GM18511 (cell line): ENCODE measurements at regions not wholly inside any gene's neighbourhood (a gene's known extent, or its start where the extent isn't known, plus 50 kb on each side); places are given as distances from the start of the nearest gene placed in this dataset.

Experiments
- ATAC-seq: cut with Tn5 transposase; IDR thresholded peaks from one replicate; pipeline ENCODE4 v1.9.1; 2021; ENCODE audit warnings: mild to moderate bottlenecking, moderate library complexity; ENCODE audit not compliant: unreplicated experiment

DNA sequence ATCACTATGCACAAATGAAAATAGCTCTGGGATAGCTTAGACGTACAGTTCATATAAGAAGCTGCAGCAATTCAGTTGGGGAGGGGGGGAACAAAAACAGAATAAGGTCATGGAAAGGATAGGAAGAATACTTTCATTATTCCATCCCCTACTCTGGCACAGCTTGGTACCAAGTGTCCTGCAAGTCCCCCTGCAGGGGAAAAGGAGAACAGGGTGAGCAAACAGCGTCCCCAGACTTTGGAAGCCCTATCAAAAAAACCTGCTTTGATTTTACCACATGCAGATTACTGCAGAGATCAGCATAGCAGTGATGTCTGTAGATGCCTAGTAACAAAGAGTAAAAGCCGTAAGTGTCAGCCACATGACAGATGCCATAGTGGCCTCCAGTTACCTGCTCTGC, 209.4 kb upstream of the NEIL3 start:
- no peak for ATAC-seq

DNA sequence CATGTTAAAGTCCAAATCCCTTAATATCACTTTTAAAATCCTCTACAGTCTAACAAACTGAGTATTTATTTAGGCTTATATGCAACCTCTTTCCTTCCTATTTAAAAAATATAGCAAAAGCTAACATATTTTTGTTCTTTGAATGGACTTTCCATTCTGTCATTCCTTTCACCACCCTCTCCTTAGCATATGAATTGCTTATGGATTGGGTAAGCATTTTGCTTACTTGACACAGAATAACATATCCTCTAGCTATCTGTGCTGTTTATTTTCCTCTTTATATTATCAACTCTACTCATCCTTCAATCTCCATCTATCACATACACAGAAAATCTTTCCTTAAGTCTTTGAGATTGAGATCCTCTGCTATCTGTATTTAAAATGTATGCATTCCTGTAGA, 206.1 kb upstream of the NEIL3 start:
- ATAC-seq = no peak

DNA sequence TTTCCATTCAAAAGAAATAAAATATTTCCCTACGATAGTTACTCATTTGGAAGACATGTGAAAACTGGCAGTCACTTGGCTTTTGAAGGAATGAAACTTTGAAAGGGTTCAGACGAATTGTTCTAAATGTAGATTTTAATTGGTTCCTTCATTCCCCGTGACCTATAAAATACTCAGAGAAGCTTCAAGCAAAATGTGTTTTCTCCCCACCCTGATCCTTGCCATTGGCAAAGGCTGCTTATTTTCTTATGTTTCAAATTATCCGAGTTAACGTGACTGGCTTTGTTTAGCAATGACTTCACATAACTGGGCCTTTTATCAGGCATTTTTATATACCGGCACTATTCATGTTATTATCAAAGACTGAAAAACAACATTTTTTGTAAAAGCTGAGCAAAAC, 204.1 kb upstream of the NEIL3 start:
- ATAC-seq = no peak

DNA sequence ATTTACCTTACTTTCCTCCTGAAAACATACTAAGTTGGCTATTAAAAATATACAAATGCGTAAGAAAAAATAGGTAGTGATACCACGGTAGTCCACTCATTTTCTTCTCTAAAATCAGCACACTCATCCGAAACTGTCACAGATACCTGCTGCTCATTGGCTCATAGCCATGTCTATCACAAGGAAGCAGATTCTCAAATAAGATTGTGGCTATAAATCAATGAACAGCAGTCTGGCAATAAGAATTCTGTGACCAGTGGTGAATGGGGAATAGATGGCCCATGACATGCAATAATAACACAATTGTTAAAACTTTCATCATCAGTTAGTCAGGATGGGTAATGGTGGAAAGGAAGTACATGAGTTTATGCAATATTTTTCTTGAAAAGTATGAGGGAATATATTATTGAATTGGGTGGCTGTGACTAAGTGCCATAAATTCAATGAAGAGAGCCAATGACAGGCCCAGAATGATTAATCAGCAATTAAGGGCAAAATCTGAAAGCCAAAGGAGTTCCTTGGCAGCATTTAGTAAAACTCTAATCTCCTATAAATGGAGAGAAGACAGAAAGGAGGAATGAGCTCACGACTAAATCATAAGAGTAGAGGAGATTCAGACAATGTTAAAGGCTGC, 202.3 kb upstream of the NEIL3 start:
- no peak for ATAC-seq

DNA sequence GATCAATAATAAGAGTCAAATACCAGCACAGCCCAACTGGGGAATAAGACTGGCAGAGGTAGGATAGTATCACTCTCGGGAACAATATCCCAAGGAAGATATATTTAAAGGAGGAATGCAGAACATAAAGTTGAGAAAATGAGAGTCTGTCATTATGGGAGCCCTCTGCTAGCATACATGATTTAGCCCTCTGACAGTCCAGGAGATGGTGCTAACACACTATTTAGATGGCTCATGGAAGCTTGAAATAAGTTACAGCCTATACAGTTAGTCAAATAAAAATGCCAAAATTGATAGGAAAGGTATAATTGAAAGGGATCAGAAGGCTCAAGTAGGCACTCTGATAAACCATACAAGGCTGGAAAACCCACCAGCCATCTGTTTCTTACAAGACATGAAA, 201.0 kb upstream of the NEIL3 start:
- no peak for ATAC-seq

DNA sequence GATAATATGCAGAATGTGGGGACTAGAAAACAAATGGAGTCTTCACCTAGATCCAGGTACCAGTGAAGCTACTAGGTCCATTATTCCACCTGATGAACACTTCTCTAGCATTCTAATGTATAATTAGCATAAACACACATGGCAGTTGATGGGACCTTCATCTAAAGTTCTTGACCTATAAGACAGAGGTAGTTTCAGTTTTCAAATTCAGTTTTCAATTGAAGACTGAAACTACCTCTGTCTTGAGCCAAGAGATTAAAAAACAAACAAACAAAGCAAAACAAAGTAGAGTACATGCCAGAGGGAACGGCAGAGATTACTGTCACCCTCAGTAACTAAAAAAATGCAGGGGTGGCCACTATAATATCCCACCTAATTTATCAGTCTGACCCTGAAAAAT, 199.9 kb upstream of the NEIL3 start:
- peak; percentile 68 for ATAC-seq

DNA sequence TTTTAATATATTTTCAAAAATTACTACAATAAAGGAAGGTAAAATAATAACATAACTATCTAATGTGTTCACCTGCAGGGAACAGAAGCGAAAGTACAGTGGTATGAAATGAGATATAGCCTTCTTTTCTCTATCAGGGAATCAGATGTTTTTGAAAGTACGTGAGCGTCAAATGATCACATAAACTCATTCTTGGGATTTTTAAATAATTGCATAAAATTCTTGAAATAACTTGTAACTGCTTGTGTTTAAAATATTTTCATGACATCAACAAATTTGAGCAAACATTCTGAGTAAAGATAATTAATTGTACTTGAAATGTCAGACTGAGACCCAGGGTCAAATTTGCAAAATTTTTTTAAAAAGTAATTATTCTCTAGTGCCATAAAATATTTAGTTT, 193.5 kb upstream of the NEIL3 start:
- no peak for ATAC-seq

DNA sequence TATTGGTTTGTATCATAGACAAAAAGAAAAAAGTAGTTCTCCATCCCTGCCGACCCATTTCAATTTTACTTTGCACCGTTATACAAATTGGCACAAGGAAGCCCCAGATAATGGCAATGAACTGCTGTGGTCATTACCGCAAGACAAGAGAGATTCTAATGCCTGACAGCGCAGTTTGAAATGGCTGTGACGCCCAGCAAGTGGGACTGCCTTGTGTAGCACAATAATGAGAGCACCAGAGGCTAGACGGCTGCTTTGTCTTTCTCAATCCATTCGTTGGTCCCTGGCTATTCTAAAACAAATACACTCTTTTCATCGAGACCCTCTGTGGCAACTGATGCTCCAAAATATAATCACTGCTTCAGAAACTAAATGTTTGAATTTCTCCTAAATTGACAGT, 192.4 kb upstream of the NEIL3 start:
- no peak for ATAC-seq

DNA sequence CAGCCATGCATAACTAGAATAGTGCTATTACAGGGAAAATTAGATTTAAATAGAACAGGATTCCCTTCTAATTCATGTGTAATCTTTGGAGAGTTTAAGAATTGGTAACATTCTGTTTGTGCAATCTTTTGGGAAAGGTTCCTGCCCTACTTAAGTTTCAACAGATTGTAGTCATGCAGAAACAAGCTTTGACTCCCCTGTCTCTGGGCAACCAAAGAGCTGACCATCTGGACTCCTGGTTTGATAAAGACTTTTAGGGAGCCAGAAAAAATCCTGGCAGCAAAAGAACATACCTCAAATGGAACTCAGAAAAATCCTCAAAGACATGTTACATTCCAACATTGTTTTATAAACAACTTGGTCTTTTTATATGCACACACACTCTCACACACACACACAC, 191.1 kb upstream of the NEIL3 start:
- ATAC-seq = no peak

DNA sequence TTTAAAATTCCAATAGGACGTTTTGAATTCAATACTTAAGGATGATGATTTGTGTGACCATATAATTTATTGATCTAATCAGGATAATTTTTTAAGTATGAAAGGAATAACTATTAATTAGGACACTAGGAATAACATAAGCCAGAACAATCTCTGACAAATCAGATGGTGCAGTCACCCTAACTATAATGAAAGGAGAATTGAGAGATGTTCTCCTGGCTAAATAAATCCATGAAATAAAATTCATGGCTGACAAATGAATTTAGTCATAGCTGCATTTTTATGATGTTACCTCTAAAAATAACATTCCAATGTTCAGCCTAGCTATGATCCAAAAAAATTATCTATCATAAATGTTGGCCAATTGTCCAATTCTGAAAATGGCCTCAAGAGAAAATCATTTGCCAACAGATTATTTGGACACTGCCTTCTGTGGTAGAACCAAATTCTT, 190.6 kb upstream of the NEIL3 start:
- no peak for ATAC-seq

DNA sequence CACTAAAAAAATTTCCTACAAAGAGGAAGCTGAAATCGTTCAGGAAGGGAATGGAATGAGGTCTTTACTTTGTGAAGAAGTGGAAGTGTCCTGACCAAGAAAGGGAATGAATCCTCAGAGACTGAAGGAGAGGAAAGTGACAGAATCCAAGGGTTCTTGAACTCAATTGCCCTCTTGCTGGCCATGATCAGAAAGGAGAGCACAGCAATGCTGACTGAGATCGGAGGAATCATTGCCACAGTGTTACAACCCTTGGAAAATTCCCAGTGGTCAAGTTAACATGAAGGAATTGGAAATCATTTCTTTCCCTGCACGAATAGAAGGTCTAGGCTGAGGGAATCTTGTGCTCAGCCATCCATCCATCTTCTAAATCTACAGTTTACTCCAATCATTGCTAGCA, 190.0 kb upstream of the NEIL3 start:
- ATAC-seq = no peak

DNA sequence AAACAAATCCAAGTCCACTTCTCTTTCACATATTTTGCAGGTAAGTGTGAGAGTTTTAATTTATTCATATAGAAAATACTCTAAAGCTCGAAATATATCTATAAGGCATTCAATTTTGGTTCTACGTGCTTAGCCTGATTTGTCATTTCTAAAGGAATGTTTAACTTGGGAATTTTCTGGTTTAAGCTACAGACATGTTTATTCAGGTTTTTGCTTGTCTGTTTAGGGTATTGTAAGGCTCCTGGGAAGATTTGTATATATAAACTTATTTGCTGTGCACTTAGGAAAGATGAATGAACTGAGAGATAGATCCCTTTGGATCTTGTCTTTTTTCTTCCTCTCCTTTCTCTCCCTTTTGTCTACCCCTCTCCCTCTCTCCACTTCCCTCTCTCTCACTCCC, 185.9 kb upstream of the NEIL3 start:
- no peak for ATAC-seq

DNA sequence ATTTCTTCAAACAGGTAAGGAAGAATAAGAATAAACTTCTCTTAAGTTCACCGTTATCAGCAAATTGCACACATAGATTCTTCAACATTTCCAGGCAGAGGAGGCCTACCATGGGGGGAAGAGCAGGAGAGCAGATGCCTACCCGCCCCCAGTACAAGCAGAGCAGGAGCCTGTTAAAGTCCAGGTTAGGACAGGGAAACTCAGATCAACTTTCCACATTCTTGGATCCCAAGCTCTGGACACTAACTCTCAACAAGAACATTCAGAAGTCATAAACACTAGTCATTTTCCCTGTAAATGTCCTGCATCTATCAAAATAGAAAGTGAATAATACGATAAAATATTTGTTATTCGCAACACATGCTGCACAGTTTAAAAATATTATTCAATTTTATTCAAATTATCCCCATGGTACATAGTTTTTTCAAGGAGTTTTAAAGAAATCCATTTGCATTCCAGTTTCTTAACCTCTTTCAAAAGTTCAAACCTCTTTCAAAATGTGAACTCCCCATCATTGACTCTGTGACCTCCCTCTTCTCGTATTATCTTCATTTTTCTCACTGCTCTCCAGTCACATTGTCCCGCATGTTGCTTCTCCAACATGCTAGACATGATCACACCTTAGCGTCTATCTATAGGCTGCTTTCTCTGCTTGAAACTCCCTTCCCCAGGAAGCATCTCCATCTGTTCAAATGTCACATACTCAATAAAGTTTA, 185.2 kb upstream of the NEIL3 start:
- ATAC-seq = no peak

DNA sequence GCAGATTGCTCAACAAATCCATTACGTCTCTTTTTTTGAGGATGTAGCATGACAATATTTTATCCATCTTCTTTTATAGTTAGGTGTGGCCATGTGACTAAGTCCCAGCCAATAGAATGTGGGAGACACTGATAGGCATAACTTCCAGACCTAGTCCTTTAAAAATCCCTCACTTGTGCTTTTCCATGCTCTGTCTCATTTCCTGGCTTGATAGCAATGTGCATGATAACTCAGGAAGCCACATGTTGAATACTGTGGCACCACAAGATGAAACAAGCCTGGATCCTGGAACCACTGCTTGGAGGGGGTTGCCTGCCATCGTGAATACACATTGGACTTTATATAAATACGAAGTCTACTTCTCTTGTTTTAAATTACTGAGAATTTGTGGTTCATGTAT, 184.0 kb upstream of the NEIL3 start:
- ATAC-seq = no peak

DNA sequence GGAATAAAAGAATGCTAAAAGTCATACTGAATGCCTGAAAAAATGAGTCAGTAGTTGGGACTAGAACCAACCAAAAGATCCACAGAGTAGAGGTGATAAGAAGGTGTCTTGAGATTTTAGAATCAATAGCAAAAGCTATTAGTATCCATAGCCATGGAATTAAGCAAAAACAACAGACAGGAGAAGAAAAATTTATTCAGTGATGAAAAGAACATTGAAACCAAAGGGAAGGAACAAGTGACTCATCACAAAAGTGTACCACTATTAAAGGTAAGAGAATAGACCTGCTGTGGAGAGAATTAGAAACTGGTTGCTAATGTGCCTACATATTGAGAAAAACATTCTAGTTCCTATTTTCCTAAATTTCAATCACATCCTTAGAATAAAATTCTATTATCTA, 182.0 kb upstream of the NEIL3 start:
- ATAC-seq = no peak

DNA sequence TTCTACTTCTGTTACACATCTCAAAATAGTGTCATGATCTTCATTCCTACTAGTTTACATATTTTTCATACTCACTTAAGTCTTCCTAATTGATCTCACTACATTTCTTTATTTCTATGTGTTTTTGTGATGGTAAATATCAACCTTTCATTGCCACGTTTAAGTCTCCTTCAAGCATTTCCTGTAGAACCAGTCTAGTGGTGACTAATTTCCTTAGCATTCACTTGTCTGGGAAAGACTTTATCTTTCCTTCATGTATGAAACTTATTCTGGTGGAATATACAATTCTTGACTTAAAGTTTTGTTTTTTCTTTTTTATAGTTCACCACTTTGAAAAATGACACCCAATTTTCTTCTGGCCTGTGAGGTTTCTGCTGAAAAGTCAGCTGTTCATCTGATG, 181.4 kb upstream of the NEIL3 start:
- no peak for ATAC-seq

DNA sequence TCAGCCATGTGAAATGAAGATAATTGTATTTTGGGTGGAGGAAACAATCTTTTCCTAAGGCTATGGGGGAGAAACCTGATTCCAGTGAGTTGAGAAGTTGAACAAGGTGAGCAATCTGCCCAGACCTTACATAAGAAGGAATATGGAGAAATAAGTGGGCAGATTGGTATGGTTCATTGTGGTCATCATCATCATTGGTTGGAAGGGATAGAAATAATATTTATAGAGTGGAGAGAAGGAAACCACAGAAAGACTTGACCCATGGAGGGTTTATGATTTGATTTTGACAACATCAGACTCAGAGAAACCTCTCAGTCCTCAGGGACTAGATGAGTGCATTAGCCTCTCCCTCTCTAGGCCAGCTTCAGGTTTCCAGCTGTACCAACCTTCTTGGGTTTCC, 177.9 kb upstream of the NEIL3 start:
- ATAC-seq = no peak

DNA sequence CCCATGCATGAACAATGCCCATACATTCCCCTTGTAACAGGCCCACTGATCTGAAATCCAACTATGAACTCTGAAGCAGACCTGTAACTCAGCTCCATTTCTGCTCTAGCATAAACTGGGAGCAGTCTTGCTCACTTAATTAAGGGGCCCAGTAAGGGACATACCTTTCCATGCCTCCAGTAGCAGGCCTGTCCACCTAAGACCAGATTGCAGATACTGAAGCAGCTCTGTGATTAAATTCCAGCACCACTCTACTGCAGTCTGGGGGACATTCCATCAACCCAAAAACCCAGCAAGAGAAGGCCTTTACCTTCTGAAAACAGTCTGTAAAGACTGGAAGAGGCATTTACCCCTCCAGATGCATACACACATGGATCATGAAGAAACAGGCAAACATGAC, 162.0 kb upstream of the NEIL3 start:
- ATAC-seq = no peak

DNA sequence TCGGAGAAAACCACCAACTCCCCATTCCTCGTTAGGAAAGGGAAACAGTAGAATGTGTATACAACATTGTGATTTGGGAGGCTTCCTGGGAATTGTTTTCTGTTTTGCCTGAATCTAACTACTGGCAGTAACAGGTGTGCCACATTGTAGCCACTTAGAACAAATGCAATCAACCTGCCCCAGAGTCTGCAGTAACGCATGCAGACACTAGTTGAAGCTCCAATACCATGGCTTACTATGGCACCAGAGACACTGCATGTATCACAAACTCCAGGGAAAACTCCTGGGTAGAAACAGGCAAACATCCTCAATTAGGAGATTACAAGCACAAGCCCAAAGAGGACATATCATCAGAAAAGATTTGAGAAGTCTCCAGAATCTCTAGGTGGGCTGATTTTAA, 154.2 kb upstream of the NEIL3 start:
- ATAC-seq = no peak

DNA sequence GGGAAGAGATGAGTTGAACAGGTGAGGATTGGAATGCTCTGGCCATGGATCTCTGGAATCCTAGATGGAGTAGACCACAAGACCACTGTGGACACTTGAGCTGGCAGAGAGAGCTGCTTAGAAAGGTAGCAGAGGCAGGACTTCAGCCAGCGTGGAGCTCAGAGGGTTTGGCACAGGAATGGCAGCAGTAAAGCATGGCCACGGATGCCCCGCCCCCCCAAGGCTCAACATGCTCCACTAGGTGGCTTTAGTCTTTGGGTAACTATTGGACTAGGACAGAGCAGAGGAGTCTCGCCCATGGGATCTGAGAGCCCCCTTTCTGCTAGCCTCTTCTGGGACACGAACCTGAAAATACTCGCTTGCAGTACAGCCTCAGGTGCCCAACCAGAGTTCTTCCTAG, 150.1 kb upstream of the NEIL3 start:
- ATAC-seq = no peak

DNA sequence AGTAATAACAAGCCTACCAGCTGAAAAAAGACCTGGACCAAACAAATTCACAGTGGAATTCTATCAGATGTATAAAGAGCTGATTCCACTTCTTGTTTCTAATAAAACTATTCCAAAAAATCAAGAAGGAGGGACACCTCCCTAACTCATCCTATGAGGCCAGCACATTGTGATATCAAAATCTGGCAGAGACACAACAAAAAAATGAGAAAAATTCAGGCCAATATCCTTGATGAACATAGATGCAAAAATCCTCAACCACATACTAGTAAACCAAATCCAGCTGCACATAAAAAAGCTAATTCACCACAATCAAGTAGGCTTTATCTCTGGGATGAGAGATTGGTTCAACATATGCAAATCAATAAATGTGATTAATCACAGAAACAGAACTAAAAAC, 147.9 kb upstream of the NEIL3 start:
- no peak for ATAC-seq

DNA sequence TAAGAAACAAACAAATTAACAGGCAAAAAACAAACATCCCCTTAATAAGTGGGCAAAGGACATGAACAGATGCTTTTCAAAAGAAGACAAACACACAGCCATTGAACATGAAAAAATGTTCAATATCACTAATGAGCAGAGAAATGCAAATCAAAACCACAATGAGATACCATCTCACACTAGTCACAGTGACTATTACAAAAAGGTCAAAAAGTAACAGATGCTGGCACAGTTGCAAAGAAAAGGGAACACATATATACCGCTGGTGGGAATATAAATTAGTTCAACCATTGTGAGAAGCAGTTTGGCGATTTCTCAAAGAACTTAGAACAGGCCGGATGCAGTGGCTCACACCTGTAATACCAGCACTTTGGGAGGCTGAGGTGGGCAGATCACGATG, 146.1 kb upstream of the NEIL3 start:
- ATAC-seq = no peak

DNA sequence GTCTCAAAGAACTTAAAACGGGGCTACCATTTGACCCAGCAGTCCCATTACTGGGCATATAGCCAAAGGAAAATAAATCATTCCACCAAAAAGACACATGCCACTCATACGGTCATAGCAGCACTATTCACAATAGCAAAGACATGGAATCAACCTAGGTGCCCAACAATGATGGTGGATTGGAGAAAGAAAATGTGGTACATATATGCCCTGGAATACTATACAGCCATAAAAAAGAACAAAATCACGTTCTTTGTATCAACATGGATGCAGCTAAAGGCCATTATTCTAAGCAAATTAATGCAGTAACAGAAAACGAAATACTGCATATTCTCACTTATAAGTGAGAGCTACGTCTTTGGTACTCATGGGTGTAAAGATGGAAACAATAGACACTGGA, 138.1 kb upstream of the NEIL3 start:
- ATAC-seq = no peak
